Keratinocyte (primary cell): ENCODE measurements at regions not wholly inside any gene's neighbourhood (a gene's known extent, or its start where the extent isn't known, plus 50 kb on each side); places are given as distances from the start of the nearest gene placed in this dataset.

ENCODE experiments used
- CTCF ChIP-seq, 3 experiments: IDR thresholded peaks in 1 of 3; conservative IDR thresholded peaks in 1 of 3; optimal IDR thresholded peaks in 1 of 3; 2 replicates in 2 of 3; 3 replicates in 1 of 3; pipeline versions ENCODE3 to v1.5.1; 2011; ENCODE audit warnings: low read length in 3 of 3, mild to moderate bottlenecking in 3 of 3, moderate library complexity in 2 of 3, control low read depth in 1 of 3, inconsistent platforms in 1 of 3; ENCODE audit not compliant: insufficient read depth in 2 of 3; ENCODE audit errors: extremely low read depth in 1 of 3
- EZH2 ChIP-seq: IDR thresholded peaks from one replicate; pipeline ENCODE4 v1.6.1; 2012; ENCODE audit warnings: inconsistent platforms, mild to moderate bottlenecking, low read length, moderate library complexity

GRCh38 chr4:164239976-164240375 lies 514.0 kb upstream of the SMIM31 start:
- TF ChIP-seq CTCF (optimal IDR thresholded peaks at IDR 0.05 in 1 of 3, IDR thresholded peaks at IDR 0.05 in 1 of 3, conservative IDR thresholded peaks at IDR 0.05 in 1 of 3; ENCODE audit: extremely low read depth in 1 of 3, insufficient read depth in 2 of 3, low read length in 3 of 3) (no peak), EZH2 (no peak)
